Stimulated activated memory B cell treated with anti-CD40 and anti-IgM and Interleukin-4, amounts not matched to agents 10 μg/mL and 1 μg/mL and 100 μg/mL, for 72 hours (primary cell): ENCODE measurements at regions not wholly inside any gene's neighbourhood (a gene's known extent, or its start where the extent isn't known, plus 50 kb on each side); places are given as distances from the start of the nearest gene placed in this dataset.
A peak's percentile ranks its signal among the peaks of the same experiment; 100 is the strongest.
"Not testable (repeated sequence)": the region's sequence is repeated elsewhere in the genome, so short reads cannot be mapped to it uniquely, and the experiment has no call there.

Source experiments
- ATAC-seq: fragments of 150-1000 bp; cut with Tn5 transposase; 2 replicates; pipeline ENCODE4 v1.10.0; 2021
- H3K27ac Mint-ChIP-seq: one replicate; pipeline ENCODE4 v1.8.0; 2022; ENCODE audit warnings: mild to moderate bottlenecking, mixed read lengths
- H3K27me3 Mint-ChIP-seq: one replicate; pipeline ENCODE4 v1.8.0; 2022; ENCODE audit warnings: mixed read lengths
- H3K36me3 Mint-ChIP-seq: one replicate; pipeline ENCODE4 v1.8.0; 2022; ENCODE audit warnings: mixed read lengths
- H3K4me1 Mint-ChIP-seq: one replicate; pipeline ENCODE4 v1.8.0; 2022; ENCODE audit warnings: mixed read lengths
- H3K4me3 Mint-ChIP-seq: one replicate; pipeline ENCODE4 v1.8.0; 2022; ENCODE audit warnings: mild to moderate bottlenecking, moderate library complexity, mixed read lengths
- H3K9me3 Mint-ChIP-seq: one replicate; pipeline ENCODE4 v1.8.0; 2022; ENCODE audit warnings: mixed read lengths

GRCh38 chr3:48101301-48101650, 85.1 kb upstream of the MAP4 start:
- not testable (repeated sequence) for H3K4me1 Mint-ChIP-seq, H3K36me3 Mint-ChIP-seq, H3K27ac Mint-ChIP-seq, H3K27me3 Mint-ChIP-seq, H3K4me3 Mint-ChIP-seq, H3K9me3 Mint-ChIP-seq, ATAC-seq

- ATAC-seq, result no peak
- no peaks in the 10 kb centered on the region for H3K27me3 Mint-ChIP-seq
- no peaks in the 10 kb centered on the region for H3K36me3 Mint-ChIP-seq
- H3K4me1 Mint-ChIP-seq, result peaks cover 16% of the 10 kb centered on the region
- no peak overlapping the region for H3K27ac Mint-ChIP-seq
- H3K9me3 Mint-ChIP-seq, result no peaks in the 10 kb centered on the region
- H3K4me3 Mint-ChIP-seq, result no peak overlapping the region
Observed at GRCh38 chr3:48092270-48092669, 76.1 kb upstream of the MAP4 start.

- Mint-ChIP-seq H3K4me3 (no peak overlapping the region), H3K4me1 (peaks cover 22% of the 10 kb centered on the region), H3K9me3 (no peaks in the 10 kb centered on the region), H3K27me3 (no peaks in the 10 kb centered on the region), H3K36me3 (no peaks in the 10 kb centered on the region), H3K27ac (no peak overlapping the region)
- ATAC-seq, result no peak
Observed at GRCh38 chr3:48090166-48090939, 74.1 kb upstream of the MAP4 start.

- Mint-ChIP-seq H3K9me3 (no peaks in the 10 kb centered on the region), H3K4me1 (peaks cover 33% of the 10 kb centered on the region), H3K4me3 (peak overlapping the region; percentile 97), H3K27me3 (no peaks in the 10 kb centered on the region), H3K36me3 (peaks cover 9% of the 10 kb centered on the region), H3K27ac (peak overlapping the region; percentile 92)
- peak; percentile 98 for ATAC-seq
Observed at GRCh38 chr3:48088749-48089466, 72.7 kb upstream of the MAP4 start.

GRCh38 chr3:48088056-48088748, 72.0 kb upstream of the MAP4 start:
- H3K27ac Mint-ChIP-seq, result peak overlapping the region; percentile 92
- H3K4me1 Mint-ChIP-seq, result peaks cover 33% of the 10 kb centered on the region
- H3K27me3 Mint-ChIP-seq, result no peaks in the 10 kb centered on the region
- H3K36me3 Mint-ChIP-seq, result peaks cover 9% of the 10 kb centered on the region
- H3K4me3 Mint-ChIP-seq, result peak overlapping the region; percentile 97
- H3K9me3 Mint-ChIP-seq, result no peaks in the 10 kb centered on the region
- peak; percentile 65 for ATAC-seq

- Mint-ChIP-seq H3K36me3 (peaks cover 14% of the 10 kb centered on the region), H3K4me3 (peak overlapping the region; percentile 97), H3K27ac (peak overlapping the region; percentile 92), H3K4me1 (peaks cover 42% of the 10 kb centered on the region), H3K9me3 (no peaks in the 10 kb centered on the region), H3K27me3 (no peaks in the 10 kb centered on the region)
- no peak for ATAC-seq
Observed at GRCh38 chr3:48086705-48087104, 70.5 kb upstream of the MAP4 start.

GRCh38 chr3:48084929-48085328, 68.7 kb upstream of the MAP4 start:
- Mint-ChIP-seq H3K36me3 (peaks cover 14% of the 10 kb centered on the region), H3K9me3 (no peaks in the 10 kb centered on the region), H3K27me3 (no peaks in the 10 kb centered on the region), H3K27ac (no peak overlapping the region), H3K4me3 (no peak overlapping the region), H3K4me1 (peaks cover 45% of the 10 kb centered on the region)
- no peak for ATAC-seq

- H3K36me3 Mint-ChIP-seq, result peaks cover 14% of the 10 kb centered on the region
- no peak overlapping the region for H3K27ac Mint-ChIP-seq
- H3K9me3 Mint-ChIP-seq, result no peaks in the 10 kb centered on the region
- H3K4me3 Mint-ChIP-seq, result no peak overlapping the region
- no peaks in the 10 kb centered on the region for H3K27me3 Mint-ChIP-seq
- ATAC-seq, result no peak
- H3K4me1 Mint-ChIP-seq, result peaks cover 41% of the 10 kb centered on the region
Observed at GRCh38 chr3:48084170-48084569, 68.0 kb upstream of the MAP4 start.

GRCh38 chr3:48082580-48083184, 66.5 kb upstream of the MAP4 start:
- Mint-ChIP-seq H3K27ac (no peak overlapping the region), H3K27me3 (no peaks in the 10 kb centered on the region), H3K4me3 (no peak overlapping the region)

GRCh38 chr3:48077815-48078214, 61.6 kb upstream of the MAP4 start:
- no peak overlapping the region for H3K27ac Mint-ChIP-seq
- peaks cover 17% of the 10 kb centered on the region for H3K4me1 Mint-ChIP-seq
- no peak overlapping the region for H3K4me3 Mint-ChIP-seq
- H3K36me3 Mint-ChIP-seq, result peaks cover 14% of the 10 kb centered on the region
- ATAC-seq, result no peak
- H3K9me3 Mint-ChIP-seq, result no peaks in the 10 kb centered on the region
- no peaks in the 10 kb centered on the region for H3K27me3 Mint-ChIP-seq

More at GRCh38 chr3:48082580-48083184, 66.5 kb upstream of the MAP4 start:
- H3K4me1 Mint-ChIP-seq, result peaks cover 38% of the 10 kb centered on the region
- H3K36me3 Mint-ChIP-seq, result peaks cover 18% of the 10 kb centered on the region
- H3K9me3 Mint-ChIP-seq, result no peaks in the 10 kb centered on the region
- no peak for ATAC-seq

- Mint-ChIP-seq H3K4me3 (no peak overlapping the region), H3K4me1 (peaks cover 16% of the 10 kb centered on the region), H3K36me3 (peaks cover 19% of the 10 kb centered on the region), H3K9me3 (no peaks in the 10 kb centered on the region), H3K27me3 (no peaks in the 10 kb centered on the region), H3K27ac (peak overlapping the region; percentile 69)
- no peak for ATAC-seq
Observed at GRCh38 chr3:48070030-48070429, 53.8 kb upstream of the MAP4 start.

GRCh38 chr3:48069339-48069738, 53.1 kb upstream of the MAP4 start:
- Mint-ChIP-seq H3K4me3 (no peak overlapping the region), H3K36me3 (peaks cover 19% of the 10 kb centered on the region), H3K27ac (no peak overlapping the region), H3K27me3 (no peaks in the 10 kb centered on the region), H3K9me3 (no peaks in the 10 kb centered on the region), H3K4me1 (peaks cover 23% of the 10 kb centered on the region)
- ATAC-seq, result no peak

GRCh38 chr3:48068886-48069285, 52.7 kb upstream of the MAP4 start:
- H3K4me3 Mint-ChIP-seq, result no peak overlapping the region

GRCh38 chr3:48068320-48068719, 52.1 kb upstream of the MAP4 start:
- not testable (repeated sequence) for ATAC-seq, H3K27me3 Mint-ChIP-seq, H3K9me3 Mint-ChIP-seq, H3K4me3 Mint-ChIP-seq, H3K27ac Mint-ChIP-seq
- Mint-ChIP-seq H3K36me3 (peaks cover 23% of the 10 kb centered on the region), H3K4me1 (peaks cover 34% of the 10 kb centered on the region)

More at GRCh38 chr3:48068886-48069285, 52.7 kb upstream of the MAP4 start:
- no peak for ATAC-seq
- Mint-ChIP-seq H3K4me1 (peaks cover 28% of the 10 kb centered on the region), H3K27me3 (no peaks in the 10 kb centered on the region), H3K27ac (no peak overlapping the region), H3K36me3 (peaks cover 19% of the 10 kb centered on the region), H3K9me3 (no peaks in the 10 kb centered on the region)

GRCh38 chr3:48067271-48067670, 51.1 kb upstream of the MAP4 start:
- Mint-ChIP-seq H3K4me1 (peaks cover 35% of the 10 kb centered on the region), H3K9me3 (no peaks in the 10 kb centered on the region), H3K27me3 (no peaks in the 10 kb centered on the region), H3K4me3 (no peak overlapping the region), H3K27ac (no peak overlapping the region), H3K36me3 (peaks cover 26% of the 10 kb centered on the region)
- no peak for ATAC-seq
